ENCODE measurements at regions not wholly inside any gene's neighbourhood (a gene's known extent, or its start where the extent isn't known, plus 50 kb on each side); places are given as distances from the start of the nearest gene placed in this dataset.

DNA sequence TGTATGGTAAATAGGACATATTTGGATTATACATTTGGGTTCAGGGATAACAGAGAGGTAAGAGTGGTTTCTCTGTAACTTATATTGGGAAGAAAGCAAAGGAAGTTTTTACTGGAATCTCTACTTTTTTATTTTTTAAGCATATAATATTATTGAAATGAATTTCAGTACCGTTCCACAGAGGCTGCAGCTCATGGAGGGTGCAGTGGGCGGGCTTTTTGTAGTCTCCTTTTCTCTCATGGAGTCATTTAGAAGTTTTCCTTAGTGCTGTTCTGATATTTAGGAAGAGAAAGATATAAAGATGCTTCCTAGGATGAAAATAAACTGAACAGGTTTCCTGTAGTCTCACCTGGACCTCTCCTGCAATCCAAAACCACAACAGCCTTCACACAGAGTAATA lies 1153.3 kb upstream of the TMEFF2 start:
- no peak overlapping the region for H2AK5ac ChIP-seq (ENCODE audit: low read depth, low read length)
- H3K27ac ChIP-seq (ENCODE audit: low read depth, low read length), result no peak overlapping the region
- H4K8ac ChIP-seq (ENCODE audit: extremely low read depth, insufficient read depth, low read length), result no peak overlapping the region
- ChIA-PET POLR2A (ENCODE audit: partially characterized antibody) (no interaction called here), CTCF (ENCODE audit: partially characterized antibody) (interaction anchor here (0.7 to 1.2 kb wide), 2 partner anchors 11 to 13 kb away, joined by 3 read pairs; no protein-coding TSS in a partner anchor)
- H4K5ac ChIP-seq (ENCODE audit: insufficient read length, low read depth, low read length), result no peak overlapping the region
- WGBS, 2 experiments (ENCODE audit: extremely low coverage in 1 of 2, insufficient coverage in 1 of 2, insufficient read length in 1 of 2, insufficient replicate concordance in 2 of 2, low coverage in 1 of 2, low lambda C conversion rate in 2 of 2, missing lambda C conversion rate in 1 of 2), result 56% methylated on average over 2 of the region's 2 CpGs; no CpG with 5 or more reads in 1 of the 2 experiments
- H3K23me2 ChIP-seq (ENCODE audit: low read depth, low read length), result no peaks in the 10 kb centered on the region; the same call in 1 of the 2 replicates
- no peak overlapping the region for H2BK5ac ChIP-seq (ENCODE audit: low read depth, low read length)
- no peak overlapping the region for H2BK15ac ChIP-seq (ENCODE audit: low read length)
- no peaks in the 10 kb centered on the region for H4K20me1 ChIP-seq (replicated peaks in 1 of 2; ENCODE audit: control insufficient read depth in 1 of 2, insufficient read depth in 2 of 2, low read length in 2 of 2)
- H2BK12ac ChIP-seq (ENCODE audit: low read depth, low read length), result no peak overlapping the region
- no peak overlapping the region for H3K56ac ChIP-seq (replicated peaks; ENCODE audit: insufficient read length, low read depth, low read length)
- H3K4me2 ChIP-seq (ENCODE audit: insufficient read depth in 1 of 2, low read depth in 2 of 2, low read length in 2 of 2), result peak overlapping the region; percentile 34 to 35; a peak in 3 of 4 replicates
- no peak overlapping the region for H3K18ac ChIP-seq (ENCODE audit: extremely low read depth, low read length)
- no peak overlapping the region for H3K4ac ChIP-seq (replicated peaks; ENCODE audit: insufficient read length, low read depth, low read length)
- H2BK120ac ChIP-seq (replicated peaks; ENCODE audit: low read depth, low read length), result no peak overlapping the region
- no peak overlapping the region for H3K9ac ChIP-seq (replicated peaks in 1 of 4; ENCODE audit: extremely low read depth in 1 of 4, low read depth in 3 of 4, low read length in 3 of 4)
- DNase-seq (ENCODE audit: low read depth in 1 of 2, low spot score in 2 of 2), result no peak
- no peaks in the 10 kb centered on the region for H3K79me2 ChIP-seq (ENCODE audit: control insufficient read depth in 1 of 2, insufficient read depth in 2 of 2, low read length in 2 of 2)
- H3K27me3 ChIP-seq (replicated peaks in 1 of 4; ENCODE audit: control insufficient read depth in 3 of 4, extremely low read depth in 1 of 4, insufficient read depth in 3 of 4, low read length in 3 of 4), result no peaks in the 10 kb centered on the region
- H3K36me3 ChIP-seq (ENCODE audit: control insufficient read depth in 2 of 4, insufficient read depth in 4 of 4, low read length in 3 of 4), result no peaks in the 10 kb centered on the region
- H3K79me1 ChIP-seq (ENCODE audit: low read depth, low read length), result no peaks in the 10 kb centered on the region
- H4K91ac ChIP-seq (replicated peaks; ENCODE audit: insufficient read length, low read length), result no peak overlapping the region
- H3K9me3 ChIP-seq (ENCODE audit: insufficient read depth in 2 of 2, low read depth in 1 of 2, low read length in 1 of 2), result no peaks in the 10 kb centered on the region
- FAIRE-seq, result no peak
- H2AFZ ChIP-seq (ENCODE audit: low read length), result 0 out of 2 replicates have a peak overlapping the region, but pooled peaks have one; percentile 81
- H3K14ac ChIP-seq (ENCODE audit: insufficient read length), result no peak overlapping the region
- 0 out of 7 replicates have a peak, but pooled peaks cover 0 to 2% (median 0%) of the 10 kb centered on the region in 4 experiments for H3K4me1 ChIP-seq (replicated peaks in 1 of 4; ENCODE audit: control insufficient read depth in 3 of 4, insufficient read depth in 4 of 4, low read length in 3 of 4)
- no peak overlapping the region for H2BK20ac ChIP-seq (ENCODE audit: low read length)
- peak overlapping the region in 1 of 4 experiments; percentile 12; a peak in 1 of 8 replicates for H3K4me3 ChIP-seq (ENCODE audit: extremely low read depth in 1 of 4, insufficient read depth in 2 of 4, low read depth in 3 of 4, low read length in 4 of 4)
- H3K23ac ChIP-seq (ENCODE audit: insufficient read length), result no peak overlapping the region
- TF ChIP-seq CEBPB (IDR thresholded peaks at IDR 0.05; ENCODE audit: low read depth, low read length) (no peak), TAF1 (IDR thresholded peaks at IDR 0.05; ENCODE audit: low read depth, low read length) (no peak), KDM4A (IDR thresholded peaks at IDR 0.05; ENCODE audit: low read depth, low read length, severe bottlenecking) (no peak), SP4 (IDR thresholded peaks at IDR 0.05; ENCODE audit: low read length) (no peak), RFX5 (IDR thresholded peaks at IDR 0.05; ENCODE audit: borderline replicate concordance, low read depth, low read length) (no peak), CTBP2 (IDR thresholded peaks at IDR 0.05; ENCODE audit: borderline replicate concordance, insufficient read depth, insufficient read length, low read length) (no peak), CBX8 (IDR thresholded peaks at IDR 0.05; ENCODE audit: borderline replicate concordance, low read depth, low read length) (no peak), JUND (IDR thresholded peaks at IDR 0.05; ENCODE audit: low read length) (no peak), ATF2 (IDR thresholded peaks at IDR 0.05; ENCODE audit: low read length) (no peak), POLR2A (IDR thresholded peaks at IDR 0.05; ENCODE audit: control extremely low read depth in 1 of 2, low read depth in 2 of 2, low read length in 2 of 2) (no peak), SIN3A (conservative IDR thresholded peaks at IDR 0.05 in 1 of 2, IDR thresholded peaks at IDR 0.05 in 1 of 2; ENCODE audit: low read depth in 1 of 2, low read length in 2 of 2) (no peak), CHD1 (IDR thresholded peaks at IDR 0.05; ENCODE audit: low read depth, low read length) (no peak), TEAD4 (IDR thresholded peaks at IDR 0.05; ENCODE audit: low read depth, low read length) (no peak)
